Limb (tissue), 2 donors: ENCODE measurements at regions not wholly inside any gene's neighbourhood (a gene's known extent, or its start where the extent isn't known, plus 50 kb on each side); places are given as distances from the start of the nearest gene placed in this dataset.

ENCODE experiments used
- DNase-seq, 2 donors: peaks; one replicate each; pipeline ENCODE4 v3.0.0-alpha.2; 2016; ENCODE audit errors: extremely low spot score in 2 of 2

DNA sequence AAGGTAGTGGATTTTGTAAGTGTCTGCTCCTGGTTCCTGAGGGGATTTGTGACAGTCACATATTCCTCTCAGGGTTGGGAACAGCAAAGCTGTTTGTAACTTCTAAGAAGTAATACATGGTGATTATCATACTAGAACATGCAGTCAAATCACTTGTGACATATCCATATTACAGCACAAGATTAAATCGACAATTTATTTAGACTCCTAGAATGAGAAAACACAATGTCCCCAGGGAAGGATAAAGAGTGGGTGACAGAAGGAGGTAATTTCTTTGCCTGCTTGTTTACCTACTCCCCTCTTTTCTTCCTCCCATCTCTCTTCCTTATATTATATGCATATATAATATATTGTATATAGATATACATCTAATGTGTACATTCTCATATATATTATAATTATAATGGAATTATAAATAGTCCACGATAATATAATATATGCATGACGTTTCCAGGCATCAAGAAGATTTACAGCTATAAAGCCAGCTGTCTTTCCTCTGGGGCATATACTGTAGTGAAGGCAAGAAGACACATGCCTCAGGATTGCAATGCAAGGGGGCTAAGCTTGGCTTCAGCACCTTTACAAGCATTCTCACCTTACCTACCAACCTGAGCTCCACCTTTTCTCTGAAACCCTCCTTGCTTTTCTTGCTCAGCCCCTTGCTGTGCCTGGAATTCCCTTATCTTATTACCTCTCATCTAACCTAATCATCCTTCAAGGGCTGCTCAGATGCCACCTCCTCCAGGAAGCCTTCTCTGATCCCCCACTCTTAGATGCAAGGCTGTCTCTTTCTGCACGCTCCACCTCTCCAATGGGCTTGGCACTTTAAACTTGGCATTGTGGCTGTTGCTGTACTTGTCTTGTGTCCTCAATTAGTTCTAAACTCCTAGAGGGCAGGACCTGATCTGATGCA, 73.1 kb upstream of the PIAS1 start:
- no peak for DNase-seq

- DNase-seq: no peak
Observed at GRCh38 chr15:67981848-67982247, 72.3 kb upstream of the PIAS1 start.

DNA sequence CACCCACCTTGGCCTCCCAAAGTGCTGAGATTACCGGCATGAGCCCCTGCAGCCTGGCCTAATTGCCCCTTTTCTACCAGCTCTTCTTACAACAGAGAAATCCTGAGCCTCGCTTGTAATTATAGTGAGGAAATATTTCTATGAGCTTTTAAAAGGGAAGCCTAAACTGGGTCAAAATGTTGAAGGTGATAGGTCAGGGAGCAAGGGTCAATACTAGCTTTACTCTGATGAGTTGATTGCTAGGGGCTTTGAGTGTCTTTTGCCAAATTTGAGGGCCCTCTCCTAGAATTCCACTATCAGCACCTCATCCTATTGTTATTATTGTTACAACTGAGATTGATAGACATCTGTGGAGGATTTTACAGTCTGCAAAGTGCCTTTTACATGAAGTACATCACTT, 62.4 kb upstream of the PIAS1 start:
- DNase-seq: no peak

- no peak for DNase-seq
Observed at GRCh38 chr15:67992411-67992810, 61.7 kb upstream of the PIAS1 start.

- no peak for DNase-seq
Observed at GRCh38 chr15:67992834-67993233, 61.3 kb upstream of the PIAS1 start.

DNA sequence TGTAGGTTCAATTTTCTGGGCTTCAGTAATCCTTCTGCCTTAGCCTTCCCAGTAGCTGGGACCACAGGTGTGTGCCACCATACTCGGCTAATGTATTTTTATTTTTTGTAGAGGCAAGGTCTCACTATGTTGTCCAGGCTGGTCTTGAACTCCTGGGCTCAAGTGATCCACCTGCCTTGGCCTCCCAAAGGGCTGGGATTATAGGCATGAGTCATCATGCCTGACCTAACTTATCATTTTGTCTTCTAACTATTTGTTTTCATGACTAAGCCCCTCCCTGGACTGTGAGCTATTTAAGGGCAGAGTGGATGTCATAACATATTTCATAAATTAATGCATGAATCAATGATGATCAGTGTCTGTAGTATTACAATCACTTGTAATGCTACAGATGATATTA, 56.1 kb upstream of the PIAS1 start:
- no peak for DNase-seq

- DNase-seq: no peak
Observed at GRCh38 chr15:67998599-67999133, 55.4 kb upstream of the PIAS1 start.

GRCh38 chr15:67999320-68000100, 54.6 kb upstream of the PIAS1 start:
- DNase-seq: no peak

DNA sequence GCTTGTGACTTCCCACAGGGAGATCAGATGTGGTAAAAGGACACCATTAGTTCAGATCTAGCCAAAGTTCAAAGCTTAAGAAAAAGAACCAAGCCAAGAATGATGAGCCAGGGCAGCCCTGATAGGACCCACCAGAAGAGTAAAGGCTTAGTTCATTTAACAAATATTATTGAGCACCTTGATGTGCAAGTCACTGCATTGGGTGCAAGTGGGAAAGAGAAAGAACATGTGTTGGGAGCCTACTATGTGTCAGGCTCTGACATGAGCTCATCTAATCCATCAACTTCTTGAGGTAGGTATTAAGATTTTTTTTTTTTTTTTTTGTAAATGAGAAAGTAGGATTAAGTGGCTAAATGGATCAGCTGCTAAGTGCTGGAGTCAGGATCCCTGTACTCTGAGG, 53.4 kb upstream of the PIAS1 start:
- no peak for DNase-seq

DNA sequence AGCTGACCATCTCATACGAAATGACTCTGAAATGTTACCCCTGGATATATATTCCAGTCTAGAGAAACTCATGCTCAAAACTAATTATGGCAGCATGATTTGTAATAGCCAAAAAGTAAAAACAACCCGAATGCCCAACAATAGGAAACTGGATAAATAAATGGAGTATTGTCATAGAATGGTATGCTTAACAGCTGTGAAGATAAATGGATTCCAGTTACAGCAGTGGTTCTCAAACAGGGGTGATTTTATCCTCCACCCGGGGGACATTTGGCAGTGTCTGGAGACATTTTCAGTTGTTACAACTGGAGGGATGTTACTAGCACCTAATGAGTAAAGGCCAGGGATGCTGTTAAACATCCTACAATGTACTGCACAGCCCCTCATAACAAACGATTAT, 52.3 kb upstream of the PIAS1 start:
- no peak for DNase-seq

DNA sequence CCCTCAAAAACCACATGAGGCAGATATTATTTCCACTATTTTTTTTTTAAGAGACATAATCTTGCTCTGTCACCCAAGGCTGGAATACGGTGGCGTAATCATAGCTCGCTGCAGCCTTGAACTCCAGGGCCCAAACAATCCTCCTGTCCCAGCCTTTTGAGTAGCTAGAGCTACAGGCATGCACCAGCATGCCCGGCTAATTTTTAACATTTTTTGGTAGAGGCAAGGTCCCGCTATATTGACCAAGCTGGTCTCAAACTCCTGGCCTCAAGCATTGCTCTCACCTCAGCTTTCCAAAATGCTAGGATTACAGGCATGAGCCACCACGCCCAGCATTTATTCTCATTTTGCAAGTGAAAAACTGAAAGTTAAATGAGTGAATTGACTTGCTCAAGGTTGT, 50.8 kb upstream of the PIAS1 start:
- no peak for DNase-seq
